ENCODE measurements at regions not wholly inside any gene's neighbourhood (a gene's known extent, or its start where the extent isn't known, plus 50 kb on each side); places are given as distances from the start of the nearest gene placed in this dataset.

GRCh38 chr6:45781890-45782289, 233.8 kb downstream of the CLIC5 start:
- DNase-seq (ENCODE audit: low read depth), result no peak
- TF ChIP-seq MYC (IDR thresholded peaks at IDR 0.05; ENCODE audit: low read depth, low read length) (no peak), MAX (IDR thresholded peaks at IDR 0.05; ENCODE audit: low read depth, low read length) (no peak), POLR2A (IDR thresholded peaks at IDR 0.05; ENCODE audit: extremely low read depth, insufficient read length) (no peak), CTCF (IDR thresholded peaks at IDR 0.05; ENCODE audit: low read depth, low read length) (no peak)
- no peak overlapping the region for H3K4me3 ChIP-seq (ENCODE audit: low read depth, low read length)

DNA sequence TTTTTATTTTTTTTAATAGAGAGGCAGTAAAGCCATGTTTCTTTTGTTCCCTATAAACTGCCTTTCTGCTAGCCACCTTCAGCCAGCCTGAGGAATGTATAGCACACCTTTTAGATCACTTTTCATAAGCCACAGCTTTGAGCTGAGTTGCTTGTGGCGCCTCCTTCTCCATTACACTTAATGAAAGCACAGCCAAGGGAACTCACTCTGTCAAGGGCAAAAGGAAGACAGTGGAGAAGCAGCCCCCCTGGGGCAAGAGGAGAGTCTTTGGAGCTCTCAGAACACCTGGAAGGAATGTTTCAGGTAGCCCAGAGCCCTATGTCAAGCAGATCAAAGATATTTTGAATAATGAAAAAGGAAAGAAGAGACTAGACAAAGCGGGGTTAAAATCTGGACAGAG, 235.1 kb downstream of the CLIC5 start:
- TF ChIP-seq MYC (IDR thresholded peaks at IDR 0.05; ENCODE audit: low read depth, low read length) (no peak), MAX (IDR thresholded peaks at IDR 0.05; ENCODE audit: low read depth, low read length) (no peak), CTCF (IDR thresholded peaks at IDR 0.05; ENCODE audit: low read depth, low read length) (no peak), POLR2A (IDR thresholded peaks at IDR 0.05; ENCODE audit: extremely low read depth, insufficient read length) (no peak)
- no peak overlapping the region for H3K4me3 ChIP-seq (ENCODE audit: low read depth, low read length)
- DNase-seq (ENCODE audit: low read depth), result no peak

DNA sequence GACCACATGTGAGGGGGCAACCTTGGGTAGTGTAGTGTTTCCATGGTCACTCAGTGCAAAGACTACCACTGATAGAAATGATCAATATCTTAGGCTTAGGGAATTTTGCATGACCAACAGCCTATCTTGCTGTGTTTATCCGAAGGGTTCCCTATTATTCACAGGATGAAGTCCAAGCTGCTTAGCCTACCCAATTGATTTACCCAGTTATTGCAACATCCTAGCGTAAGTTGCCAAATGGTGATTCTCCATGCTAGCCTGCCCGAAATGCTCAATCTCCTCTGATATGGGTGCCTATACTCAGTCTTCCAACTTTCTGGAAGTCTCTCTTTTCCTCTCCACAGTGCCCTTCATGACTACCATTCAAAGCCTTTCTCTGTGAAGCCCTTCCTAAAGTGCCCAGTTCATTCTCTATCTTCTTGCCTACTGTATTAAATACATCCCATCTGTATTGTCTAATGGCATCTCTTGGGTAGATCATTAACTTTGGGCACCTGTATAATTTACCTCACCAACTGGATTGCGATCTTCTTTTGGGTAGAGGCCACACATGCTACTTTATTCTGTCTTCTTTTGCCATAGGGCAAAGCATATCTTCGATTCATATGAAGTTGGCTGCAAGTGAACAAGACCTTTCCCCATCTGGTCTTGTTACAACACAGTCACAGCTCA, 240.5 kb downstream of the CLIC5 start:
- no peak overlapping the region for H3K4me3 ChIP-seq (ENCODE audit: low read depth, low read length)
- no peak for DNase-seq (ENCODE audit: low read depth)
- no peak for TF ChIP-seq MYC (IDR thresholded peaks at IDR 0.05; ENCODE audit: low read depth, low read length)
- TF ChIP-seq CTCF (IDR thresholded peaks at IDR 0.05; ENCODE audit: low read depth, low read length), result no peak
- TF ChIP-seq POLR2A (IDR thresholded peaks at IDR 0.05; ENCODE audit: extremely low read depth, insufficient read length), result no peak
- TF ChIP-seq MAX (IDR thresholded peaks at IDR 0.05; ENCODE audit: low read depth, low read length), result no peak

DNA sequence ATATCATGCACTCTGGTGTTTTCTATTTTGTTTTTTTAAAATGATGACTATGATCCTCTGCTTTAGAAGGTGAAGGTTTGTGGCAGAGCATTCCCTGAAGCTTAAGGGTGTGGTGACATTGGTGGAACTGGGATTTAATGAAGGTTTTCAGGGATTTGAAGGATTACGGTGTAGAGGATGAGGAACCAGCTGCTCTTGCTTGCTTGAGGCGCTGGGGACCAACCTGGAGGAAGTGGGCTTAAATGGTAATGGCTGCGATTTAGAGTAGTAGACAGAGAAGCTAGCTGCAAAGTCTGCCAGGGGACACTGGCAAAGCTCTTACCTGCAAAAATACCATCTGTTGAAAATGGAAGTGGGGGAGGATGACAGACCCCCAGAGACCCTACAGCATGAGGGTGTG, 241.8 kb downstream of the CLIC5 start:
- TF ChIP-seq MYC (IDR thresholded peaks at IDR 0.05; ENCODE audit: low read depth, low read length) (no peak), MAX (IDR thresholded peaks at IDR 0.05; ENCODE audit: low read depth, low read length) (no peak), POLR2A (IDR thresholded peaks at IDR 0.05; ENCODE audit: extremely low read depth, insufficient read length) (no peak), CTCF (IDR thresholded peaks at IDR 0.05; ENCODE audit: low read depth, low read length) (no peak)
- no peak overlapping the region for H3K4me3 ChIP-seq (ENCODE audit: low read depth, low read length)
- DNase-seq (ENCODE audit: low read depth), result no peak

DNA sequence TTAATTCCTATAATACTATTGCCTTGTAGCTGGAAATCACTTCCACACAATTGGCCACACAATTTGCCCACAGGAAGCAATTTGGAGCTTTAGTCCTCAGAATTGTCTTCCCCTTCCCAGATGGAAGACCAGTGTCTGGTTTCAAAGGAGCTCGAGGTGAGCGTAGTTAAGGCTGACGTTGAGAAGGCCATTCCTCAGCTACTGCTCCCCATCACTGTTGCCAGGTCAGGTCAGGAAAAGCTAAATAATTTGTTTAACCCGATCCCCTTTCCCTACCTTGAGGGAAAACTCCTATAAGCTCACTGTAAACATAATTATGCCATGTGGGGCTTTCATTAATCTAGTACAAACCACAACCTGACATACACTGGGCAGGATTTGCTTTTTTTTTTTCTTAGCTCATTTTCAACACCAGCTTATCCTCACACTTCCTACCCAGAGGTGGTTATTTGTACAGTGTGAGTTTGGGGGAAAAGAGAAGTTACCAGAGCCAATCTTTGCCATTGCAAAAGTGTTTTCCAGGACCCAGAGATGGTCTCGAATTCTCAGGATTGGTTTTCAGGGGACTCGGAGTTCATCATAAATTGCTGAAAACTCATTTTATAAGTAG, 242.7 kb downstream of the CLIC5 start:
- H3K4me3 ChIP-seq (ENCODE audit: low read depth, low read length), result no peak overlapping the region

More for the DNA sequence above, 242.7 kb downstream of the CLIC5 start:
- TF ChIP-seq MAX (IDR thresholded peaks at IDR 0.05; ENCODE audit: low read depth, low read length), result no peak
- no peak for TF ChIP-seq MYC (IDR thresholded peaks at IDR 0.05; ENCODE audit: low read depth, low read length)
- no peak for TF ChIP-seq CTCF (IDR thresholded peaks at IDR 0.05; ENCODE audit: low read depth, low read length)
- no peak for TF ChIP-seq POLR2A (IDR thresholded peaks at IDR 0.05; ENCODE audit: extremely low read depth, insufficient read length)
- DNase-seq (ENCODE audit: low read depth), result no peak
